Esophagus (tissue), 2 donors: ENCODE measurements at regions not wholly inside any gene's neighbourhood (a gene's known extent, or its start where the extent isn't known, plus 50 kb on each side); places are given as distances from the start of the nearest gene placed in this dataset.

ENCODE experiments used
- H3K27ac ChIP-seq, 2 donors: one replicate each; pipeline ENCODE4 v1.5.1; 2013; ENCODE audit warnings: low read depth in 2 of 2, mild to moderate bottlenecking in 2 of 2, inconsistent platforms in 1 of 2, low read length in 1 of 2, moderate library complexity in 1 of 2
- H3K27me3 ChIP-seq, 2 donors: one replicate each; pipeline ENCODE4 v1.6.1; 2013; ENCODE audit warnings: low read length in 2 of 2, control low read depth in 1 of 2, mild to moderate bottlenecking in 1 of 2; ENCODE audit not compliant: insufficient read depth in 2 of 2, control insufficient read depth in 1 of 2
- H3K36me3 ChIP-seq, 2 donors: one replicate each; pipeline ENCODE4 v1.6.1; 2013; ENCODE audit warnings: low read length in 1 of 2; ENCODE audit not compliant: control insufficient read depth in 2 of 2, insufficient read depth in 2 of 2
- H3K4me1 ChIP-seq, 2 donors: one replicate each; pipeline ENCODE4 v1.6.1; 2013; ENCODE audit warnings: low read length in 1 of 2; ENCODE audit not compliant: control insufficient read depth in 2 of 2, insufficient read depth in 2 of 2
- H3K4me3 ChIP-seq, 2 donors: one replicate each; pipeline ENCODE4 v1.5.1; 2013; ENCODE audit warnings: low read length in 2 of 2, mild to moderate bottlenecking in 2 of 2, low read depth in 1 of 2, moderate library complexity in 1 of 2
- H3K9me3 ChIP-seq, 2 donors: one replicate each; pipeline ENCODE4 v1.6.1; 2013; ENCODE audit warnings: mild to moderate bottlenecking in 2 of 2, low read depth in 1 of 2, low read length in 1 of 2, moderate library complexity in 1 of 2; ENCODE audit not compliant: control insufficient read depth in 2 of 2, insufficient read depth in 1 of 2
- WGBS, 2 donors: extraction: QIAGEN DNeasy Blood & Tissue Kit; methylation state at CpG; one replicate each; pipeline ENCODE4 v1.1.7; 2013; 5-methylcytosine and 5-hydroxymethylcytosine counted together
- donor health status: healthy with polysubstance abuse.
- donor health status: Bipolar disorder and iron deficiency.

- Histone ChIP-seq H3K27ac (no peak overlapping the region), H3K4me3 (no peak overlapping the region), H3K36me3 (no peaks in the 10 kb centered on the region), H3K4me1 (no peaks in the 10 kb centered on the region), H3K9me3 (no peaks in the 10 kb centered on the region), H3K27me3 (no peaks in the 10 kb centered on the region)
- 89 to 96% methylated on average over 1 of the region's 1 CpG for WGBS, 2 donors
Measured at GRCh38 chr6:19107468-19107867, 720.3 kb downstream of the RNF144B start.

- no peaks in the 10 kb centered on the region for H3K36me3 ChIP-seq
- H3K9me3 ChIP-seq = no peaks in the 10 kb centered on the region
- H3K27me3 ChIP-seq = no peaks in the 10 kb centered on the region
Measured at GRCh38 chr6:19121521-19121920, 715.6 kb upstream of the ID4 start.

DNA sequence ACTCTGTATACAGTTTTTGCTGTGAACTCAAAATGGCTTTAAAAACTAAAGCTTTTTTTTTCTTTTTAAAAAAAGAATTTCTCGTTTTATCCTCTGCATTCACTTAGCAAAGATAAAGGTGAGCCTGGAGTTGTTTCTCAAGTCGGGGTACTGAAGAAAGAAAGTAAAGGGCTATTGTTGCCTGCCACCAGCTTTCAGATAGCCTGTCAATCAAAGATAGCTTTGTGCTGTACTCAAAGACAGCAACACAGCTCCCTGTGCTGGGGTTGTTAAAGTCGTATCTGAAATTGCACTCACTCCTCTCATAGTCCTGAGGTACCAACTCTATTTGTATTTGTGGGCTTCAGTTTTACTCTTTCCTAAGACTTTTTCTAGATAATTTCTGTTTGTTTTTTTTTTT, 710.1 kb upstream of the ID4 start:
- Histone ChIP-seq H3K27me3 (no peaks in the 10 kb centered on the region), H3K36me3 (no peaks in the 10 kb centered on the region), H3K4me1 (no peaks in the 10 kb centered on the region), H3K27ac (no peak overlapping the region), H3K4me3 (no peak overlapping the region), H3K9me3 (no peaks in the 10 kb centered on the region)
- WGBS, 2 donors = 51 to 75% methylated on average over 3 of the region's 3 CpGs

More at GRCh38 chr6:19121521-19121920, 715.6 kb upstream of the ID4 start:
- H3K4me3 ChIP-seq = no peak overlapping the region
- H3K4me1 ChIP-seq = no peaks in the 10 kb centered on the region
- no peak overlapping the region for H3K27ac ChIP-seq

DNA sequence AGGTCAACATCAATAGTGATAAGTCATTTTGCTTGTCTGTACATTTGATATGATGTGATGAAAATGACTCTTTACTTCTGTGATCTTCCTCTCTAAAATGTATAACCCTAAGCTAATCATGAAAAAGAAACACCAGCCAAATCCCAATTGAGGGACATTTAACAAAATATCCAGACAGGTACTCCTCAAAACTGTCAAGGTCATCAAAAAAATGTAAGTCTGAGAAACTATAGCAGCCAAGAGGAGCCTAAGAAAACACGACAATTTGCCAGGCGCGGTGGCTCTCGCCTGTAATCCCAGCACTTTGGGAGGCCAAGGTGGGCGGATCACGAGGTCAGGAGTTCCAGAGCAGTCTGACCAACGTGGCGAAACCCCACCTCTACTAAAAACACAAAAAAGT, 708.5 kb upstream of the ID4 start:
- H3K27me3 ChIP-seq = no peaks in the 10 kb centered on the region
- H3K4me3 ChIP-seq = no peak overlapping the region
- H3K36me3 ChIP-seq = no peaks in the 10 kb centered on the region
- WGBS, 2 donors = 84 to 87% methylated on average over 8 of the region's 8 CpGs
- no peaks in the 10 kb centered on the region for H3K4me1 ChIP-seq
- H3K9me3 ChIP-seq = no peaks in the 10 kb centered on the region
- H3K27ac ChIP-seq = no peak overlapping the region

DNA sequence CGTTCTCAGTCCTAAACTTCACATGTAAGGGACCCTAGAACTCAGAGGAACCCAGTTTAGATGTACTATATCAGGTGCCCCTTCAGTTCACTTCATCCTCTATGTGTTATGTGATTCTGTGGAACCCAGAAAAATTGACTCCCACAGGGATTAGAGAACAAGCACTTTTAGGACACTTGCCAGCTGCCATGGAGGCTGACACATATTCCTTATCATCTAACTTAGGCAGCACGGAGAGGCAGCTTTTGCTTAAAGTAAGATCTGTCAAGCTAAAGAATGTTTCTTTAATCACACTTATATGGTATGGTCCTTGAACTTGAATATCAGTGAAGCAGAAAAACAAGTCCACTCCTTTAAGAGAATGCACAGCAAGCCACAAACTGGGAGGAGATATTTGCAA, 701.5 kb upstream of the ID4 start:
- Histone ChIP-seq H3K27ac (no peak overlapping the region), H3K4me1 (no peaks in the 10 kb centered on the region), H3K9me3 (peaks cover 3 to 4% of the 10 kb centered on the region in 2 donors), H3K36me3 (no peaks in the 10 kb centered on the region), H3K27me3 (no peaks in the 10 kb centered on the region), H3K4me3 (no peak overlapping the region)
- 63 to 64% methylated on average over 2 of the region's 2 CpGs for WGBS, 2 donors

DNA sequence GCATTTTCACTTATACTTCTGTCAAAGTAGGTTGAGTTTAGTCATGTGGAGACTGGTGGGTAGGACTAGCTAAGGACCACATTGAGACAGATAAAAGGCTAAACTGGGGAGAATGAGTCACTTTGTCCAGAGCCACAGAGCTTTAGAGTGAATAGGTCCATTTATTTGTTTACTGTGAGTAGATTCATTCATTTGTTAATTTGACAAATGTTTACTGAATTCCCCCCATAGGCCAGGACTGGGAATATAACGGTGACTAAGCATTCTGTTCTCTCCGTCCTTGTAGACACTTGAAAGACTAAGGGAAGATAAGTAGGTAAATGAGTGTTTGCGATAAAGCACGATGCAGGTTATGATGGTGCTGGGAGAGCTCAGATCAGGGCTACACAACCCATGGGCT, 699.7 kb upstream of the ID4 start:
- no peaks in the 10 kb centered on the region for H3K4me1 ChIP-seq
- 55 to 67% methylated on average over 4 of the region's 4 CpGs for WGBS, 2 donors
- H3K4me3 ChIP-seq = no peak overlapping the region
- no peaks in the 10 kb centered on the region for H3K36me3 ChIP-seq
- peaks cover 3 to 4% of the 10 kb centered on the region in 2 donors for H3K9me3 ChIP-seq
- no peak overlapping the region for H3K27ac ChIP-seq
- no peaks in the 10 kb centered on the region for H3K27me3 ChIP-seq

DNA sequence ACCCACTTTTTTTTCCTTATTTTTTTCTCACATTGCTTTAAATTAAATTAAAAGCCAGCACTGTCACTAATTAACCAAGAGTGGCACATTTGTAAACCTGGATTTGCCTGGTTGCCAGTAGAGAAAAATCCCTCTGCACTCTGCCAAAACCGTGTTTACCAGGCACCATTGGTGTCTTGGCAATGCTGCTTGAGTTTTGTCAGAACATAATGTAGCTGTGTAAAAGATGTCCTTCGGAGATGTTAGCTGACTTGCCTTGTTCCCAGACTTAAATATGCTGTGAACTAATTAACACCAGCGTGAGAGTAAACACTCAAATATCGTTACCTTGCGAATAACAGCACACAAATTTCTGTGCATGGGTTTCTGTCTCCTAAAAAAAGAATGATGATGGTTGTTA, 694.9 kb upstream of the ID4 start:
- H3K36me3 ChIP-seq = no peaks in the 10 kb centered on the region
- no peaks in the 10 kb centered on the region for H3K9me3 ChIP-seq
- WGBS, 2 donors = 48 to 49% methylated on average over 5 of the region's 5 CpGs
- no peak overlapping the region for H3K4me3 ChIP-seq
- H3K27ac ChIP-seq = no peak overlapping the region
- no peaks in the 10 kb centered on the region for H3K4me1 ChIP-seq
- no peaks in the 10 kb centered on the region for H3K27me3 ChIP-seq

GRCh38 chr6:19150307-19150706, 686.9 kb upstream of the ID4 start:
- no peaks in the 10 kb centered on the region for H3K36me3 ChIP-seq
- 76 to 86% methylated on average over 3 of the region's 3 CpGs for WGBS, 2 donors
- no peaks in the 10 kb centered on the region for H3K9me3 ChIP-seq
- no peak overlapping the region for H3K4me3 ChIP-seq
- H3K27me3 ChIP-seq = no peaks in the 10 kb centered on the region
- H3K4me1 ChIP-seq = no peaks in the 10 kb centered on the region
- H3K27ac ChIP-seq = no peak overlapping the region

GRCh38 chr6:19153270-19153980, 683.7 kb upstream of the ID4 start:
- WGBS, 2 donors = 79 to 81% methylated on average over 7 of the region's 7 CpGs
- no peaks in the 10 kb centered on the region for H3K4me1 ChIP-seq
- H3K4me3 ChIP-seq = no peak overlapping the region
- H3K27ac ChIP-seq = no peak overlapping the region
- no peaks in the 10 kb centered on the region for H3K27me3 ChIP-seq
- H3K36me3 ChIP-seq = no peaks in the 10 kb centered on the region
- H3K9me3 ChIP-seq = no peaks in the 10 kb centered on the region

DNA sequence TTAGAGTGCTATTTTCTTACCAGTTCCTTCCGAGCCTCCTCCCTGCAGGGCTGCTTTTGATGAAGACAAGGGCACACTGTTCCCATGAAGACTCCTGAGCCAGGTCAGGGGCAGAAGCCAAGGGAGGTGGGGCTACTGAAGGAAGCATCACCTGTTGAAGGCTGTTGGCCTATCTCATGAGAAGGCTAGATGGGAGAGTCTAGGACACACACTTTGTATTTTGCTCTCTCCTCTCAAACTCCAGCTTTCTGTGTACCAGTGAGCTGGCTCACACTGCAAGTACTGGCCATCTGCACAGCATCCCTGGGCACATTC, 683.2 kb upstream of the ID4 start:
- Histone ChIP-seq H3K9me3 (no peaks in the 10 kb centered on the region), H3K36me3 (no peaks in the 10 kb centered on the region), H3K4me3 (no peak overlapping the region), H3K27me3 (no peaks in the 10 kb centered on the region), H3K4me1 (no peaks in the 10 kb centered on the region), H3K27ac (no peak overlapping the region)
- WGBS, 2 donors = 81 to 85% methylated on average over 1 of the region's 1 CpG
